Esophagus muscularis mucosa (tissue), 4 donors: ENCODE measurements at regions not wholly inside any gene's neighbourhood (a gene's known extent, or its start where the extent isn't known, plus 50 kb on each side); places are given as distances from the start of the nearest gene placed in this dataset.
"Not testable (repeated sequence)": the region's sequence is repeated elsewhere in the genome, so short reads cannot be mapped to it uniquely, and the experiment has no call there.

Experiments
- CTCF ChIP-seq, 3 experiments: fragments of 200-600 bp in 2 of 3; fragments of 450-650 bp in 1 of 3; sonication (generic) in 2 of 3; IDR thresholded peaks; one replicate each; pipeline ENCODE4 v1.5.1; 2017 to 2019; ENCODE audit warnings: antibody characterized with exemption in 3 of 3, mild to moderate bottlenecking in 2 of 3, moderate library complexity in 1 of 3
- EP300 ChIP-seq: sonication (generic); formaldehyde crosslinking; IDR thresholded peaks from one replicate; pipeline ENCODE4 v1.6.1; 2017; ENCODE audit warnings: antibody characterized with exemption
- POLR2A ChIP-seq: fragments of 450-650 bp; IDR thresholded peaks from one replicate; pipeline ENCODE4 v1.6.1; 2017; ENCODE audit warnings: antibody characterized with exemption, moderate library complexity, mild to moderate bottlenecking, low read depth

GRCh38 chr1:166657228-166657627 lies 182.0 kb upstream of the POGK start:
- not testable (repeated sequence) for TF ChIP-seq POLR2A; CTCF (IDR thresholded peaks at IDR 0.05); EP300
